A673 (cell line): ENCODE measurements at regions not wholly inside any gene's neighbourhood (a gene's known extent, or its start where the extent isn't known, plus 50 kb on each side); places are given as distances from the start of the nearest gene placed in this dataset.

Source experiments
- CTCF ChIP-seq: fragments of 300-800, 200-600 bp; sonication (generic); conservative IDR thresholded peaks from 2 replicates; pipeline ENCODE4 v1.5.1; 2017; ENCODE audit warnings: low read depth, mild to moderate bottlenecking, antibody characterized with exemption, low read length, moderate library complexity, mixed read lengths
- EZH2 ChIP-seq: fragments of 200-600 bp; sonication (generic); IDR thresholded peaks from 2 replicates; pipeline ENCODE4 v1.6.1; 2017; ENCODE audit warnings: borderline replicate concordance, low read depth, mild to moderate bottlenecking, mixed read lengths, antibody characterized with exemption, low read length; ENCODE audit not compliant: poor library complexity, severe bottlenecking

DNA sequence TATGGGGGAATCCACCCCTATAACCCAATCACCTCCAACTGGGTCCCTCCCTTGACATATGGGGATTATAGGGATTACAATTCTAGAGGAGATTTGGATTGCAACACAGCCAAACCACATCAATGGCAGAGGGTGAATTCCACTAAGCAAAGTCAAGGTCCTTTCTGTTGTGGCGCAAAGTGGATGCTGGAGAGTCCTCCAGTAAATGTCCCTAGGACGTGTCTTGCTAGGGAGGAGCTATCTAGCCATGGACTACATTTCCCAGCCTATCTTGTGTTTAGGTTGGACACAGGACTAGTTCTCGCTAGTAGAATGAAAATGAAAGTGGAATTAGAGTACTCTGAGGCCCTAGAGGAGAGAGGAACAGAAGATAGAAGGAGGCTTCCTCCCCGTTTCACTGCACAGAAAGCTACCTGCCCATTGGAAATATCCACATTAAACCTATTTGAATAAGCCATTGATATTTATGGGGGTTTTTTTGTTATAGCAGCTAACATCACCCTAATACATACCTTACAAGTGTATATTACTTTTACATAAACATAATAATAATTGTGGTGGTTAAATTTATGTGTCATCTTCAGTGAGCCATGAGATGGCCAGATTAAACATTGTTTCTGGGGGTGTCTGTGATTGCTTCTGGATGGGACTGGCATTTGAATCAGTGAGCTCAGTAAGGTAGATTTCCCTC lies 56.7 kb upstream of the ERCC4 start:
- TF ChIP-seq CTCF (no peak), EZH2 (no peak)
